HG03565 (cell line): ENCODE measurements at regions not wholly inside any gene's neighbourhood (a gene's known extent, or its start where the extent isn't known, plus 50 kb on each side); places are given as distances from the start of the nearest gene placed in this dataset.

Experiments
- ATAC-seq: cut with Tn5 transposase; IDR thresholded peaks from one replicate; pipeline ENCODE4 v1.9.1; 2021; ENCODE audit warnings: mild to moderate bottlenecking, moderate library complexity; ENCODE audit not compliant: unreplicated experiment

GRCh38 chr2:150417278-150417677 is 70.2 kb downstream of the RND3 start:
- ATAC-seq = no peak

GRCh38 chr2:150415022-150415421 is 72.4 kb downstream of the RND3 start:
- no peak for ATAC-seq

- ATAC-seq = no peak
Measured at GRCh38 chr2:150413910-150414309, 73.6 kb downstream of the RND3 start.

GRCh38 chr2:150413366-150413765 is 74.1 kb downstream of the RND3 start:
- ATAC-seq = no peak

- no peak for ATAC-seq
Measured at GRCh38 chr2:150410809-150411208, 76.7 kb downstream of the RND3 start.

- ATAC-seq = no peak
Measured at GRCh38 chr2:150409196-150409595, 78.3 kb downstream of the RND3 start.

- ATAC-seq = no peak
Measured at GRCh38 chr2:150404147-150404546, 83.3 kb downstream of the RND3 start.

GRCh38 chr2:150403457-150403856 is 84.0 kb downstream of the RND3 start:
- peak; percentile 82 for ATAC-seq

- no peak for ATAC-seq
Measured at GRCh38 chr2:150402953-150403352, 84.5 kb downstream of the RND3 start.

- ATAC-seq = no peak
Measured at GRCh38 chr2:150400849-150401248, 86.6 kb downstream of the RND3 start.

- ATAC-seq = no peak
Measured at GRCh38 chr2:150392614-150393013, 94.9 kb downstream of the RND3 start.

GRCh38 chr2:150391779-150392178 is 95.7 kb downstream of the RND3 start:
- no peak for ATAC-seq

GRCh38 chr2:150389447-150389846 is 98.0 kb downstream of the RND3 start:
- no peak for ATAC-seq

- no peak for ATAC-seq
Measured at GRCh38 chr2:150388289-150388625, 99.2 kb downstream of the RND3 start.

- ATAC-seq = no peak
Measured at GRCh38 chr2:150387586-150388288, 99.7 kb downstream of the RND3 start.

GRCh38 chr2:150385211-150385610 is 102.3 kb downstream of the RND3 start:
- no peak for ATAC-seq

GRCh38 chr2:150383587-150383986 is 103.9 kb downstream of the RND3 start:
- ATAC-seq = no peak

GRCh38 chr2:150379166-150379565 is 108.3 kb downstream of the RND3 start:
- ATAC-seq = no peak

GRCh38 chr2:150378686-150379085 is 108.8 kb downstream of the RND3 start:
- no peak for ATAC-seq

GRCh38 chr2:150376553-150377335 is 110.7 kb downstream of the RND3 start:
- no peak for ATAC-seq

GRCh38 chr2:150375333-150375732 is 112.1 kb downstream of the RND3 start:
- no peak for ATAC-seq

GRCh38 chr2:150374492-150374891 is 113.0 kb downstream of the RND3 start:
- ATAC-seq = no peak

GRCh38 chr2:150373374-150373773 is 114.1 kb downstream of the RND3 start:
- ATAC-seq = no peak
